LHCN-M2 (cell line): ENCODE measurements at regions not wholly inside any gene's neighbourhood (a gene's known extent, or its start where the extent isn't known, plus 50 kb on each side); places are given as distances from the start of the nearest gene placed in this dataset.
A peak's percentile ranks its signal among the peaks of the same experiment; 100 is the strongest.

Source experiments
- DNase-seq: peaks from one replicate; pipeline ENCODE4 v3.0.0-alpha.2; 2012; ENCODE audit warnings: low read depth

GRCh38 chr5:33369485-33370465 lies 71.0 kb upstream of the TARS1 start:
- DNase-seq = peak; percentile 77

GRCh38 chr5:33370466-33370859 lies 70.3 kb upstream of the TARS1 start:
- DNase-seq = no peak

DNA sequence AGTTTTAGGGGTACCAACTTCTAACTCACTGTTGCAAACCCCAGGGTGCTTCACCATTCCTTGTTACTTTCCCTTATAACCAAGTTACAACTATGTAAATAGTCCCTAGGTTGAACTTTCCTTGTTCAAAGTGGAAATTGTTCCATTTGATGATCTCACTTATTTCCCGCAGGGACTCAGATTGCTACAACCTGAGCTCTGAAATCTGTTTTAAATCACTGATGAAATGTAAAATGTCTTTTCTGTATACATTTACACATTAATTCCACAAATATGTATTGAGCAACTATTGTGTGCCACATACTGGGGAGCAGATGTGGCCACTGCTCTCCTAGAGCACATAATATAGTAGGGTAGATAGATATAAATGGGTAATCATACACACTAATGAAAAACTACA lies 69.1 kb upstream of the TARS1 start:
- no peak for DNase-seq

DNA sequence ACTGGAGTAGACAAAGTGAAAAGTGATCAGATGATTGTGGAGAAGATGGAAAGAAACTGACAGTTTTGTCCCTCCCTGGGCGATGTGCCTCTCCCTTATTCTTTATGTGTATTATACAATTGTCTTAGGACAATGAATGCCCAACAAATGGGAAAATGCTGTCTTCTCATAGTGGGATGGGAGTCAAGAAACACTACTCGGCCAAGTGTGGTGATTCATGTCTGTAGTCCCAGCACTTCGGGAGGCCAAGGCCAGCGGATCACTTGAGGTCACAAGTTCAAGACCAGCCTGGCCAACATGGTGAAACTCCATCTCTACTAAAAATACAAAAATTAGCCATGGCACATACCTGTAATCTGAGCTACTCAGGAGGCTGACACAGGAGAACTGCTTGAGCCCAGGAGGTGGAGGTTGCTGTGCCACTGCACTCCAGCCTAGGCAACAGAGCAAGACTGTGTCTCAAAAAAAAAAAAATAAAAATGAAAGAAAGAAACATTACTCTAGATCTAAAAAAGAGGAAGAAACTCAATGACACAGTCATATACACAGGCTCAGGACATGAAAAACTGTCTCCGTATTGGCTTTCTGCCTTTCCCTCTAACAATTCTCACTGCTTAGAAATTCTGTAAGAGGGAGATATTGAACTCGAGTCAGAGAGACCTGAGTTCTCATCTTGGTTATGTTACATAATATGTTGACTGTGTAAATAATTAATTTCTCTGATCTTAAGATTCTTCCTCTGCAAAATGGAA lies 67.9 kb upstream of the TARS1 start:
- DNase-seq = peak; percentile 6

DNA sequence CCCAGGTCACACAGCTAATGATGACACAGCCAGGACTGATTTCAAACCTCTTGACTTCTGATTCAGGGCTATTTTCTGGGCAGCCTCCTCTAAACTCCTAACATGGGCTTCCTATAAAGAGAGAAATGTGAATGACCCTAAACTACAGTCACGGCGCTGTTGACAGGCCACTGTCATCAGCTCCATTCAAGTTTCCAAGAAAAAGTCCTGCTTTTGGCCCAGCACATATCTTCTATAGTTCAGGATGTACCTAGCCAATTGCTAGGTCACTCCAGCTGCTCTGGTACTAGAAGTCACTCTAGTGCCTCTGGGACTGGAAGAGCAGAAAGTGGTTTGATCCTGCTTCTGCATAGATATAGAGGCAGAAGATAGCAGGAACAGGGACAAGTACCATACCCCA lies 64.9 kb upstream of the TARS1 start:
- no peak for DNase-seq

GRCh38 chr5:33379757-33380156 lies 61.0 kb upstream of the TARS1 start:
- DNase-seq = peak; percentile 41

DNA sequence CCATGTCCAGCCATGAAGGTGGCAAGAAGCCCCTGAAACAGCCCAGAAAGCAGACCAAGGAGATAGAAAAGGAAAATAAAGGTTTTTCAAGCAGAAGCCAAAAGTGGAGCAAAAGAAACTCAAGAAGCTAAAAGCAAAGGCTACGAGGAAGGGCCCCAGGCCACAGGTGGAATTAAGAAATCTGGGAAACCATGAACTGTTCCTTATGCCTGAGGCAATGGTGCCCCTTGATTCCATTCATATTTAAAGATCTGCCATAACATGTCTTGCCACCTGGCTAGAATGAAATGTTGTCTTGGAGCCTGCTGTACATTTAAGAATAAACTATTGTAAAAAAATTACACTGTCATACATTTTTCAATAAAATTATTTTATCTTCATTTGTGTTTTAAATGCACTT lies 59.5 kb upstream of the TARS1 start:
- no peak for DNase-seq
